ENCODE measurements at regions not wholly inside any gene's neighbourhood (a gene's known extent, or its start where the extent isn't known, plus 50 kb on each side); places are given as distances from the start of the nearest gene placed in this dataset.

- TF ChIP-seq CTCF (IDR thresholded peaks at IDR 0.05) (no peak), ZSCAN18 (CRISPR knock-in tag; IDR thresholded peaks at IDR 0.05) (no peak), TEAD4 (CRISPR knock-in tag; IDR thresholded peaks at IDR 0.05) (no peak), ATF1 (CRISPR knock-in tag; IDR thresholded peaks at IDR 0.05) (no peak)
Measured at GRCh38 chr1:191151321-191151807, 673.7 kb upstream of the BRINP3 start.
